Hepatocyte (in vitro differentiated cells): ENCODE measurements at regions not wholly inside any gene's neighbourhood (a gene's known extent, or its start where the extent isn't known, plus 50 kb on each side); places are given as distances from the start of the nearest gene placed in this dataset.

Source experiments
- CTCF ChIP-seq: fragments of 200-600 bp; sonication (generic); IDR thresholded peaks from 2 replicates; pipeline ENCODE4 v1.5.1; 2016; ENCODE audit warnings: antibody characterized with exemption, mild to moderate bottlenecking; ENCODE audit not compliant: poor library complexity
- EZH2 ChIP-seq: fragments of 200-600 bp; sonication (generic); IDR thresholded peaks from 2 replicates; pipeline ENCODE4 v1.6.1; 2016; ENCODE audit warnings: antibody characterized with exemption, mild to moderate bottlenecking, borderline replicate concordance

GRCh38 chr1:238642231-238642630 is 744.1 kb upstream of the CHRM3 start:
- no peak for TF ChIP-seq CTCF
- TF ChIP-seq EZH2, result no peak
